ENCODE measurements at regions not wholly inside any gene's neighbourhood (a gene's known extent, or its start where the extent isn't known, plus 50 kb on each side); places are given as distances from the start of the nearest gene placed in this dataset.

DNA sequence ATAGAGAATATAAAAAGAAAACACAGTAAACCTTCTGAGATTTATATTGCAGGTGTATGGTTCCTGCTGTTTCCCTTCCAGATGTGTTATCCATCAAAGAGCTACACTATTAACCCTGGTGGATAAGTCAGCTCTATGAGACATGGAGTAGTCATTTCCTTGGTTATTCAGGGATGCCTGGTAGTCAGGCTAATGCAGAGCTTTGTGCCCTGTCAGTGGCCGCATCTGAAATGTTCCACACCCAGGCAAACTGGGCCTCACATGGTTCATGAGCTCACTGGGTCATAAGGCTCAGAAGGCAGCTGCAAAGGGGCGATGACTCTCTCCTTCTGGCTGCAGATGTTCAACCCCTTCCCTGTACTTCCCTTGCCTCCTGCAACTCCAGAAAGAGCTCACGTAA lies 473.6 kb downstream of the EPHA7 start:
- H3K27ac ChIP-seq (ENCODE audit: low read depth in 1 of 2, low read length in 1 of 2) = no peak overlapping the region
- ATAC-seq (ENCODE audit: insufficient read depth, low FRiP score) (no peak), DNase-seq (no peak)
- WGBS, 2 donors = 88 to 89% methylated on average over 3 of the region's 3 CpGs
- H3K9ac ChIP-seq (ENCODE audit: insufficient read depth in 1 of 2, low read length in 2 of 2) = no peak overlapping the region
- no peaks in the 10 kb centered on the region for H3K4me1 ChIP-seq (ENCODE audit: control insufficient read depth in 5 of 5, insufficient read depth in 5 of 5, low read length in 5 of 5)
- no peaks in the 10 kb centered on the region for H3K36me3 ChIP-seq (ENCODE audit: control insufficient read depth in 4 of 4, insufficient read depth in 4 of 4, low read length in 4 of 4)
- TF ChIP-seq, protein P1, sequence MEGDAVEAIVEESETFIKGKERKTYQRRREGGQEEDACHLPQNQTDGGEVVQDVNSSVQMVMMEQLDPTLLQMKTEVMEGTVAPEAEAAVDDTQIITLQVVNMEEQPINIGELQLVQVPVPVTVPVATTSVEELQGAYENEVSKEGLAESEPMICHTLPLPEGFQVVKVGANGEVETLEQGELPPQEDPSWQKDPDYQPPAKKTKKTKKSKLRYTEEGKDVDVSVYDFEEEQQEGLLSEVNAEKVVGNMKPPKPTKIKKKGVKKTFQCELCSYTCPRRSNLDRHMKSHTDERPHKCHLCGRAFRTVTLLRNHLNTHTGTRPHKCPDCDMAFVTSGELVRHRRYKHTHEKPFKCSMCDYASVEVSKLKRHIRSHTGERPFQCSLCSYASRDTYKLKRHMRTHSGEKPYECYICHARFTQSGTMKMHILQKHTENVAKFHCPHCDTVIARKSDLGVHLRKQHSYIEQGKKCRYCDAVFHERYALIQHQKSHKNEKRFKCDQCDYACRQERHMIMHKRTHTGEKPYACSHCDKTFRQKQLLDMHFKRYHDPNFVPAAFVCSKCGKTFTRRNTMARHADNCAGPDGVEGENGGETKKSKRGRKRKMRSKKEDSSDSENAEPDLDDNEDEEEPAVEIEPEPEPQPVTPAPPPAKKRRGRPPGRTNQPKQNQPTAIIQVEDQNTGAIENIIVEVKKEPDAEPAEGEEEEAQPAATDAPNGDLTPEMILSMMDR (IDR thresholded peaks at IDR 0.05; ENCODE audit: control extremely low read depth, extremely low read depth) = no peak
- H3K4me3 ChIP-seq = no peak overlapping the region
- no peaks in the 10 kb centered on the region for H3K27me3 ChIP-seq (ENCODE audit: control insufficient read depth in 3 of 3, insufficient read depth in 3 of 3, low read length in 2 of 3)
- no peaks in the 10 kb centered on the region for H3K9me3 ChIP-seq (ENCODE audit: control insufficient read depth in 4 of 4, insufficient read depth in 3 of 4, low read length in 3 of 4)

DNA sequence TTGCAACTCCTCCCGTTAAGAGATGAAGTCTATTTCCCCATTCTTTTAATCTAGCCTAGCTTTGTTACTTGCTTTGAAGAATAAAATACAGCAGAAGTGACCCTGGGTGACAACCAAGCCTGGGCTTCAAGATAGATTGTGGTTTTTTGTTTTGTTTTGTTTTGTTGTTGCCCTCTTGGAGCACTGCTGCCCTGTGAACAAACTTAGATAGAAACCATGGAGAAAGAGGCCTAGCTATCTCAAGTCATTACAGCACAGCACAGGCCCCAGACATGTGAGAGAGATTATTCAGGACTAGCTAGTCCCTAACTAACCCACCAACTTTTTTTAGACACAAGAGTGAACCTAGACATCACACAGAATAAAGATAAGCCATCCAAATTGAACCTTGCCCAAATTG lies 475.2 kb downstream of the EPHA7 start:
- no peaks in the 10 kb centered on the region for H3K36me3 ChIP-seq (ENCODE audit: control insufficient read depth in 4 of 4, insufficient read depth in 4 of 4, low read length in 4 of 4)
- DNase-seq (no peak), ATAC-seq (ENCODE audit: insufficient read depth, low FRiP score) (no peak)
- H3K9me3 ChIP-seq (ENCODE audit: control insufficient read depth in 4 of 4, insufficient read depth in 3 of 4, low read length in 3 of 4) = no peaks in the 10 kb centered on the region
- WGBS, 2 donors = 92 to 94% methylated on average over 1 of the region's 1 CpG
- no peaks in the 10 kb centered on the region for H3K27me3 ChIP-seq (ENCODE audit: control insufficient read depth in 3 of 3, insufficient read depth in 3 of 3, low read length in 2 of 3)
- H3K27ac ChIP-seq (ENCODE audit: low read depth in 1 of 2, low read length in 1 of 2) = no peak overlapping the region
- TF ChIP-seq, protein P1 (IDR thresholded peaks at IDR 0.05; ENCODE audit: control extremely low read depth, extremely low read depth) = no peak
- no peak overlapping the region for H3K4me3 ChIP-seq
- no peaks in the 10 kb centered on the region for H3K4me1 ChIP-seq (ENCODE audit: control insufficient read depth in 5 of 5, insufficient read depth in 5 of 5, low read length in 5 of 5)
- no peak overlapping the region for H3K9ac ChIP-seq (ENCODE audit: insufficient read depth in 1 of 2, low read length in 2 of 2)

DNA sequence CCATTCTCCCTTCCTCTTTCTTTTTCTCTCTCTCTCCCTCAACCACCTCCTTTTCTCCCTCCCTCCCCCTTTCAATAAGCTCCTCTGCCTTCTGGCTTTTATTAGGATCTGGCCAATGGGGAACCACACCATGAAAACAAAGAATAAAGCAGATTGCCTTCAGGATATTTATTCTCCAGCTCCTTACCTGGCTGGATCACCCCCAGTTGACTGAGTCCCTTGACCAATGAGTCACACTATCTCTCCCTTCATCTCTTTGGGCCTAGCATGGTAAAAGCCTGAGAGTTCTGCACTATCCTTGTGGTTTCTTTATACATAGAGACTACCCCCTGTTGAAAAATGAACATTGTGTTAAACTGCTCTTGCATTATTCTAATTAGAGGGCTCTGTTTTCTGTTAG lies 476.8 kb downstream of the EPHA7 start:
- Histone ChIP-seq H3K4me1 (ENCODE audit: control insufficient read depth in 5 of 5, insufficient read depth in 5 of 5, low read length in 5 of 5) (no peaks in the 10 kb centered on the region), H3K9ac (ENCODE audit: insufficient read depth in 1 of 2, low read length in 2 of 2) (no peak overlapping the region), H3K27ac (ENCODE audit: low read depth in 1 of 2, low read length in 1 of 2) (no peak overlapping the region), H3K27me3 (ENCODE audit: control insufficient read depth in 3 of 3, insufficient read depth in 3 of 3, low read length in 2 of 3) (no peaks in the 10 kb centered on the region), H3K36me3 (ENCODE audit: control insufficient read depth in 4 of 4, insufficient read depth in 4 of 4, low read length in 4 of 4) (no peaks in the 10 kb centered on the region), H3K4me3 (no peak overlapping the region), H3K9me3 (ENCODE audit: control insufficient read depth in 4 of 4, insufficient read depth in 3 of 4, low read length in 3 of 4) (peaks cover 0 to 2% (median 0%) of the 10 kb centered on the region in 4 donors)
- TF ChIP-seq, protein P1 (IDR thresholded peaks at IDR 0.05; ENCODE audit: control extremely low read depth, extremely low read depth) = no peak
- no peak for ATAC-seq (ENCODE audit: insufficient read depth, low FRiP score)
- no peak for DNase-seq

DNA sequence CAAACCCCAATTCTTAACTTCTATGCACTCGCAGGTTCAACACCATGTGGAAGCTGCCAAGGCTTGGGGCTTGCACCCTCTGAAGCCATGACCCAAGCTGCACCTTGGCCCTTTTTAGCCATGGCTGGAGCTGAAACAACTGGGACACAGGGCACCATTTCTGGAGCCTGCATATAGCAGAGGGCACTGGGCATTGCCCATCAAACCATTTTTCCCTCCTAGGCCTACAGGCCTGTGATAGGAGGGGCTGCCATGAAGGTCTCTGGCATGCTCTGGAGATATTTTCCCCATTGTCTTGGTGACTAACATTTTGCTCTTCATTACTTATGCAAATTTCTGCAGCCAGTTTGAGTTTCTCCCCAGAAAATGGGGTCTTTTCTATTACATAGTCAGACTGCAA lies 484.7 kb downstream of the EPHA7 start:
- TF ChIP-seq, protein P1 (IDR thresholded peaks at IDR 0.05; ENCODE audit: control extremely low read depth, extremely low read depth) = no peak
- no peaks in the 10 kb centered on the region for H3K4me1 ChIP-seq (ENCODE audit: control insufficient read depth in 5 of 5, insufficient read depth in 5 of 5, low read length in 5 of 5)
- no peaks in the 10 kb centered on the region for H3K36me3 ChIP-seq (ENCODE audit: control insufficient read depth in 4 of 4, insufficient read depth in 4 of 4, low read length in 4 of 4)
- no peak overlapping the region for H3K9ac ChIP-seq (ENCODE audit: insufficient read depth in 1 of 2, low read length in 2 of 2)
- no peak for DNase-seq
- no peaks in the 10 kb centered on the region for H3K27me3 ChIP-seq (ENCODE audit: control insufficient read depth in 3 of 3, insufficient read depth in 3 of 3, low read length in 2 of 3)
- 94 to 100% methylated on average over 1 of the region's 1 CpG for WGBS, 2 donors
- no peak overlapping the region for H3K4me3 ChIP-seq
- peaks cover 0 to 7% (median 1%) of the 10 kb centered on the region in 4 donors for H3K9me3 ChIP-seq (ENCODE audit: control insufficient read depth in 4 of 4, insufficient read depth in 3 of 4, low read length in 3 of 4)
- no peak for ATAC-seq (ENCODE audit: insufficient read depth, low FRiP score)
- no peak overlapping the region for H3K27ac ChIP-seq (ENCODE audit: low read depth in 1 of 2, low read length in 1 of 2)

Data from lung (tissue), 11 donors.